ENCODE measurements at regions not wholly inside any gene's neighbourhood (a gene's known extent, or its start where the extent isn't known, plus 50 kb on each side); places are given as distances from the start of the nearest gene placed in this dataset.

DNA sequence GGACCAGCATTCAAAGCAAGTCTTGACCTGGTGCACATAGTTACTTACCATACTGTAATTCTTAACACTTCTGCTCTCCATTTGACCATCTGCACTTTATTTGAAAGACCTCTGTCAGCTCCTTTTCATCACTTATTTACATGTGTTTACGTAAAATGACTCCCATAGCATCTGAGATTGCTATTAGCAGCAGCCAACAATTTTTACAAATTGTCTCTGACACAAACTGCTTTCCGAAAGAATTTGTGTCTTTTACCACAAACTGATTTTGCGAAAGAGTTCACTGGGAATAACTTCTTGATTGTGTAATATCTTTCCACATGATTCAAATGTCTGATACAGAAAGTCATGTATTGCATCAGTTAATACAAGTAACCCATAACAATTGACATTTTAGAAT lies 144.1 kb upstream of the PEX5L start:
- no peak for DNase-seq (ENCODE audit: low read depth)
- in situ Hi-C loops (cut with HindIII; ENCODE audit: low pct_unique_long_range_greater_than_20kb, low sequenced_read_pairs), result no loop called here

DNA sequence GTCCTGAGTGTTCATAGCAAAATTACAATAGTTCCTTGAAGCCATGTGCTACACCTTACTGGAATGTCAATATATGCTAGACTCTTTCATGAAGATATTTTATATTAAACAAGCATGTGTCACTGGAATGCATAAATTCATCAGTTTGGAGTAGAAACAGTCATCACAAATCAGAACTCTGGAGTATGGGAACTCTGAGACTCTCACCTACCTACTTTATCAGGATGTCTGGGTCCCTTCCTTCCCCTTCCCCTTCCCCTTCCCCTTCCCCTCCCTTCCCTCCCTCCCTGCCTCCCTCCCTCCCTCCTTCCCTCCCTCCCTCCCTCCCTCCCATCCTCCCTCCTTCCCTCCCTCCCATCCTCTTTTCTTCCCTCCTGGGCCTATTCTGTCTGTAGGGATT lies 144.7 kb upstream of the PEX5L start:
- in situ Hi-C loops (cut with HindIII; ENCODE audit: low pct_unique_long_range_greater_than_20kb, low sequenced_read_pairs), result no loop called here
- no peak for DNase-seq (ENCODE audit: low read depth)

DNA sequence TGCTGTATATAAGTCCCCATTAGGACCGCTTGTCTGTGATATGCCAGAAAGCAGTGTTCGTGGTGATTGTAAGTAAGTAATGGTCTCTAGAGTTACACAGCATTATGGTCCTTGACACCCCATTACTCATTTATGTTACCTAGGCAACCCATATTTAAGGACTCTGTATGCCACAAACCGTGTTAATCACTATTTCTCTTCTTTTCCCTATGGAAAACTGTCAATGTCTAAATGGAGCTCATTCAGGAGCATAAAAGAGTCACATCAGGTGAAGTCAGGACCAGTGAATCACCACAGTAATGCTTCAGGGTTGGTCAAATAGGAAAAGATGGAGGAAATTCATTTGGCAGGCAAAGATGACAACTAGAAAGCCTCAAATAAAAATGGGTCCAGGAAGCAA lies 146.6 kb upstream of the PEX5L start:
- in situ Hi-C loops (cut with HindIII; ENCODE audit: low pct_unique_long_range_greater_than_20kb, low sequenced_read_pairs), result no loop called here
- no peak for DNase-seq (ENCODE audit: low read depth)

DNA sequence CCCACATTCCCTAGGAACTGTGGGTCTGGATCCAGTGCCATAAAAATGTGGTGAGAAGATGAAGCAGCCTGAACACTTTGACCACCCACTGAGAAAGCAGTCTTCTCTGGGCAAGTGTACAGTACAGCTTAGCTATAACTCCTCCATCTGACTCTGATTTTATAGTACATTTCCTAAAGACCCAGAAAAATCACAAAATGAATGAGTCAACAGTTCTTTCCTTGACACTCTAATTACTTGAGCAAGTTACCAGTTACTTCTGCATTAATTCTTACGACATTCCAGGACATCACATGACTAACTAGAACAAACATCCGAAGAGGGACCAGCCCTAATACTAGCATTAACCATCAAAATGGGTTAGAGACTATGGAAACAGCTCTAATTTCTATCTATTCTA lies 148.1 kb upstream of the PEX5L start:
- DNase-seq (ENCODE audit: low read depth), result no peak
- in situ Hi-C loops (cut with HindIII; ENCODE audit: low pct_unique_long_range_greater_than_20kb, low sequenced_read_pairs), result no loop called here

- no peak for DNase-seq (ENCODE audit: low read depth)
- in situ Hi-C loops (cut with HindIII; ENCODE audit: low pct_unique_long_range_greater_than_20kb, low sequenced_read_pairs), result no loop called here
These were observed 148.9 kb upstream of the PEX5L start for GRCh38 chr3:180185650-180186049.

DNA sequence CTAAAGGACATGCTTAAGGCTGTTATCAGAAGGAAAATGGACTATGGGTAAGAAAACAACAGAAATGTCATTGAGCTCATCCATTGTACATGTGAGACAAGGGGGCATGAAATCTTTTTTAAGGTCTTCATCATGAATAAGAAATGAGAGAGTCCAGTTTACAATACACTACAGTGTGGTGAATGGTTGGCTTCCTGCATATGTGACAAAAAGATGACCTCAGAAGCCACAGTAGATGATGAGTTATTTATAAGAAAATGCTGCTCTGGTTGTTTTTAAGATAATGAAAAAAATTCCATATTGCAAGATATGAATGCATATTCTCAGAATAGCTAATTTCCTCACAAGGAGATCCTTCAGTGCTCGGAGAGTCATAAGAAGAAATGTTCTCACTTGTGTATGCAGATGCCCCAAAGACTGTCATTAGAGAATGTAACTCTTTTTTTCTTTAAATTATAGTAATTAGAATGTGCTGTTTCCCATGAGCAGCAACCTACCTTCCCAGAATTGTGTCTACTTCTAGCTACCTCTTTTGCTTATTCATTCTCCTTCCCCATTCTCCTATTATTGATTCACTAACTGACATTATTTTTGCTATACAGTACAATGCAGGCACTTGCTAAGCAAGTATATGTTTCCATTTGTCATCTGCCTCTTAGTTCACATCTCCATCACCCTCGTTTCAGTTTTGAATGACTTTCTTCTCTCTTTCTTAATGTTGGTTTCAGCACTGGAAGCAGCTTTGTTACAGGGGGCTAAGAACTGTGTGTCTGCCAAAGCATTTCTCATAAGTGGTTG lies 152.0 kb upstream of the PEX5L start:
- no peak for DNase-seq (ENCODE audit: low read depth)
- in situ Hi-C loops (cut with HindIII; ENCODE audit: low pct_unique_long_range_greater_than_20kb, low sequenced_read_pairs), result no loop called here

DNA sequence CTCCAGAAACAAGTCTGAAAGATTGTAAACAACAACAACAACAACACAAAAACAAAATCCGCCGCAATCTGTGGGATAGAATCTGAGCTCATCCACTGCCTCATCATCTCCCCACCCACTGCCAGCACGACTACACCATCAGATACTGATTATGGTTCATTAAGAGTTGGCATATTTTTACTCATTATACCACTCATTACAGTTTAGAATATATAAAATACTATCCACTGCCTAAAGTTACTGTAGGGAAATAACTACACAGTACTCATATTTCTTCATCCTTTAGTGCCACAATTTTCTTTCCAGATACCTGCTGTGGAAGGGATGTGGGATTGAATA lies 152.5 kb upstream of the PEX5L start:
- DNase-seq (ENCODE audit: low read depth), result no peak
- in situ Hi-C loops (cut with HindIII; ENCODE audit: low pct_unique_long_range_greater_than_20kb, low sequenced_read_pairs), result no loop called here

DNA sequence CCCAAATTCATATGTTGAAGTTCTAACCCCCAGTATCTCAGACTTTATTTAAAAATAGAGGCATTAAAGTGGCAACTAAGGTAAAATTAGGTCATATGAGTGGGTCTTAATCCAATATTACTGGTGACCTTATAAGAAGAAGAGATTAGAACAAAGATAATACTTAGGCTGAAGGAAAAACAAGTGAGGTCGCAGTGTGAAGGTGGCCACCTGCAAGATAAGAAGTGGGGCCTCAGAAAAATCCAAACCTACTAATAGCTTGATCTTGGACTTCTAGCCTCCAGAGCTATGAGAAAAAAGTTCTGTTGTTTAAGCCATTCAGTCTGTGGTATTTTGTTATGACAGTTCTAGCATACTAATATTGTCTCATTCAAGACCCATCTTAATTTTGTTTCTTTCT lies 159.9 kb upstream of the PEX5L start:
- DNase-seq (ENCODE audit: low read depth), result no peak
- in situ Hi-C loops (cut with HindIII; ENCODE audit: low pct_unique_long_range_greater_than_20kb, low sequenced_read_pairs), result no loop called here

DNA sequence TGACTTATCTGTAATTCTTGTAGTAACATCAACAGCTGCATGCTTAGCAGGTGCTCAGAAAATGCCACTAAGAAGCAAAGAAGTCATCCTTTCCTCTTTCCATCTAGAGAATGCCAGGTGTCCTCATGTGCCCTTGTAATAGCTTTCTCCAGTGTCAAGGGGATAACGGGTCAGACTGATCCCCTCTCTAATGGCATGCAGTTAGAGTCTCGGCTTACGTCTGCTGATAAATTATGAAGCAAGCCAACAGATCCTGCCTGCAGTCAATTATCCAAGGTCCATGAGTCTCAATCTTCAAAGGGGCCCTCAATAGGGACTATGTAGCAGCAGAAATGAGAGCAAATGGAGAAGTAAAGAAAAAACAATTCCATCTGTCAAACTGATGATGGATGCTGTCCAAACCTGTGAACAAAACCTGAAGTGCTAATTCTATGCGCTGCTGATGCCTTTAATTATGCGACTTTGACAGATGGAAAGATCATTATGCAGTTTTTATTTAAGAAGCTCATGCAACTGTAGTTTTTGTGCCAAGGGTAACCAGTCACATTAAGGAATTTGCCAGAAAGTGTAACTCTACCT lies 162.8 kb upstream of the PEX5L start:
- in situ Hi-C loops (cut with HindIII; ENCODE audit: low pct_unique_long_range_greater_than_20kb, low sequenced_read_pairs), result no loop called here
- DNase-seq (ENCODE audit: low read depth), result no peak

DNA sequence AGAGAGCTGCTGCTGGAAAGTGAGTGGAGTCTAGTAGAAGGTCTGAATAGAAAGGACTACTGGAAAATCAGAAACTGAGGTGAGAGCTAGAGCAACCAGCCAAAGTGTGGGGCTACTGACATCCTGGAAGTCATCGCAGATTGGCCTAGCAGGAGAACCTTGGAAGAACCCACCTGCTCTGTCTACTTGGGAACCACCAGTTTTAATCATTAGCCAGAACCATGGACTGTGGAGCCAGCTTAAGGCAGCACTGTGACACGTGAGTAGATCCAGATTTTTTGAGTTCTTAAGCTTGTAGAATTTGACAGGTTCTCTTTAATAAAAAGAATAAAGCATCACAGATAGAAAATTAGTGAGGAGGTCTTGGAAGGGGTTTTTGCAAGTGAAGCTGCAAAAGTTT lies 179.1 kb upstream of the PEX5L start:
- no peak for DNase-seq (ENCODE audit: low read depth)
- in situ Hi-C loops (cut with HindIII; ENCODE audit: low pct_unique_long_range_greater_than_20kb, low sequenced_read_pairs), result no loop called here

DNA sequence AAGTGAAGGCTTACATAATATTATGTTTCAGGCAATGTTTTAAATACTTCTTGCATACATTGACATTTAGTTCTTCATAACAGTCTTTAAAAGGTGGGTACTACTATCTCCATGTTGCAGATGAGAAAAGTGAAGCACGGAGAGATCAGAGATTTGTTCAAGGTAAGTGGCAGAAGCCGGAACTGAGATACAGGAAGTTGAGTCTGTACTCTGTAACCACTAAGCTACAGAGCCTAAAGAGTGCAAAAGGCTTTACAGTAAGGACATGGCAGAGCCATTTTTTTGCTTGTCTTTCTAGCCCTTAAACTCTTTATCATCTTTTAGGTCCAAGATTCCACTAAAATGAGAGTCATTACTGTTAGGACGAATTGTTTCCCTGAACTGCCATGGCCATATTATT lies 186.5 kb upstream of the PEX5L start:
- no peak for DNase-seq (ENCODE audit: low read depth)
- in situ Hi-C loops (cut with HindIII; ENCODE audit: low pct_unique_long_range_greater_than_20kb, low sequenced_read_pairs), result no loop called here

GRCh38 chr3:180229113-180229512 lies 192.4 kb upstream of the PEX5L start:
- in situ Hi-C loops (cut with HindIII; ENCODE audit: low pct_unique_long_range_greater_than_20kb, low sequenced_read_pairs), result no loop called here
- DNase-seq (ENCODE audit: low read depth), result no peak

DNA sequence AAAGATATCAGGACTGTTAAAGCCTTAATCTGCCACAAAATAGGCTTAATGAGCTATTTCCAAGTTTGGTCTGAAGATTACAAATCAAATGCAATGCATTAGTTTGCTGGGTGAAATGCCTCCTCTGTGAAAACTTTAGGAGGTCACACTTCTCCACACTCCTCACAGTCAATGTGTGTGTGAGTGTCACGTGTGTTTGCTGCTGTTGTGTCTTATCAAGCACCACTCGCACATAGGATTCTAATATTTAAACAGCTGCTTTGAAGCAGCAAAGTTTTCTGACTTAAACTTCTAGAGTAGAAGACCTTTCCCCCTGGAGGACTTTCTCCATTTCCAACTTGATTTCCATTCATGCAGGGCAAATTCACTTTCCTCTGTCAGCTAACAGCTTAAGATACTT lies 203.2 kb upstream of the PEX5L start:
- in situ Hi-C loops (cut with HindIII; ENCODE audit: low pct_unique_long_range_greater_than_20kb, low sequenced_read_pairs), result no loop called here
- no peak for DNase-seq (ENCODE audit: low read depth)

GRCh38 chr3:180246688-180247195 lies 210.0 kb upstream of the PEX5L start:
- in situ Hi-C loops (cut with HindIII; ENCODE audit: low pct_unique_long_range_greater_than_20kb, low sequenced_read_pairs), result no loop called here

GRCh38 chr3:180250172-180250571 lies 213.4 kb upstream of the PEX5L start:
- DNase-seq (ENCODE audit: low read depth), result peak; percentile 26
- in situ Hi-C loops (cut with HindIII; ENCODE audit: low pct_unique_long_range_greater_than_20kb, low sequenced_read_pairs), result no loop called here

More at GRCh38 chr3:180246688-180247195, 210.0 kb upstream of the PEX5L start:
- no peak for DNase-seq (ENCODE audit: low read depth)

DNA sequence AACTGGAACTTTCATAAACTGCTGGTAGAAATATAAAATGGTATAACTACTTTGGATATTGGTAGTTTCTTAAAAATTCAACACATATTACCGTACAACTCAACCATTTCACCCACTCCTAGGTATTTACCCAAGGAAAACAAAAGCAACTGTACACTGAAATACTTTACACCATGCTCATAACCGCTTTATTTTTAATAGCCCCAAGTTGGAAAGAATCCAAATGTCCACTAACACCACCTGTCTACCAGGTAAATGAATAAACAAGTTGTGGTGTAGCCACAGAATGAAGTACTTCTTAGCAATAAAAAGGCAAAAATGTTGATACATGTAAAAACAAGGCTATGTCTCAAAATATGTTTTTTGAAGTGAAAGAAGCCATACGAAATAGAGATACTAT lies 215.9 kb upstream of the PEX5L start:
- in situ Hi-C loops (cut with HindIII; ENCODE audit: low pct_unique_long_range_greater_than_20kb, low sequenced_read_pairs), result no loop called here
- DNase-seq (ENCODE audit: low read depth), result no peak

DNA sequence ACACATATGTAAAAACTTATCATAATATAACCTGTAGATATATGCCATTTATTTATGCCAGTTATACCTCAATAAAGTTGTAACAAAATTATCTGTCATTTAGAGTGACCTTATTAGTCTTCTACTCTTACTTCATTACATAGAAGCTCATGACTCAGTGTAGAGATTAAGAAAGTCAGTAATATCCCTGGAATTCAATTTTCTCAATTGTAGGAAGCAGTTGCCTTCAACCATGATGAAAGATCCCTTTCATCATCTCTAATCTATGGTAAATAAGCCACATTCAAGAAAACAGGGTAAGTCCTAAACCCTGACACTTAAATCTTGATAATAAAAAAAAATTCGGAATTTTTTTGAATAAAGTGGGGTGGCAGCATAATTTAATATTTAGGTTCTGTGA lies 216.5 kb upstream of the PEX5L start:
- DNase-seq (ENCODE audit: low read depth), result no peak
- in situ Hi-C loops (cut with HindIII; ENCODE audit: low pct_unique_long_range_greater_than_20kb, low sequenced_read_pairs), result no loop called here

DNA sequence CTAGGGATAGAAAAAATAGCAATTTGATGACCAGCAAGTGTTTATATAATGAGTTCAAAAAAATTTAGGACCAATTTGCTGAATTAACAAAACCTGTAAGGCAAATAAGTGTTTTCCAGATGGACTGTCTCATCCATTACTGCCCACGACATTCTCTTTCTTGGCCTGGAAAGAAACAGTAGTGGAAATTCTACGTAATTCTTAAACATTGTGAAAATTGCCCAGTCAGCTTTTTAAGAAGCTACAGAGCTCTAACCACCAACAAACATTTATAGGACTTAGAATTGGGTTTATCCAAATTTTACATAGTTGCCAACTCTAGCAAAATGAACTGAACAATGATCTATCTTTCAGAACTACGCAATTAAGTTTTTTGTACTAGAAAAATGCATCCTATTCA lies 227.7 kb upstream of the PEX5L start:
- DNase-seq (ENCODE audit: low read depth), result no peak
- in situ Hi-C loops (cut with HindIII; ENCODE audit: low pct_unique_long_range_greater_than_20kb, low sequenced_read_pairs), result no loop called here

GRCh38 chr3:180265551-180265950 lies 228.8 kb upstream of the PEX5L start:
- in situ Hi-C loops (cut with HindIII; ENCODE audit: low pct_unique_long_range_greater_than_20kb, low sequenced_read_pairs), result no loop called here
- DNase-seq (ENCODE audit: low read depth), result no peak

- in situ Hi-C loops (cut with HindIII; ENCODE audit: low pct_unique_long_range_greater_than_20kb, low sequenced_read_pairs), result no loop called here
- DNase-seq (ENCODE audit: low read depth), result no peak
These were observed 230.6 kb upstream of the PEX5L start for GRCh38 chr3:180267202-180267843.

Data from Caki2 (cell line).